ENCODE measurements at regions not wholly inside any gene's neighbourhood (a gene's known extent, or its start where the extent isn't known, plus 50 kb on each side); places are given as distances from the start of the nearest gene placed in this dataset.

- H3K27me3 ChIP-seq (ENCODE audit: control insufficient read depth, insufficient read depth, low read length), result peaks cover 67% of the 10 kb centered on the region
- no peak overlapping the region for H3K27ac ChIP-seq (ENCODE audit: insufficient read depth, low read length)
- H2AFZ ChIP-seq (replicated peaks; ENCODE audit: low read length, poor library complexity), result no peak overlapping the region
- H4K20me1 ChIP-seq (ENCODE audit: insufficient read depth, low read length), result no peaks in the 10 kb centered on the region
- H4K91ac ChIP-seq (ENCODE audit: insufficient read depth, low read depth, low read length), result no peak overlapping the region
- no peak overlapping the region for H2AK5ac ChIP-seq (ENCODE audit: low read depth, low read length)
- H3K4me3 ChIP-seq (ENCODE audit: insufficient read depth, low read depth, low read length), result no peak overlapping the region
- H3K4me2 ChIP-seq (ENCODE audit: low read depth, low read length), result no peak overlapping the region
- TF ChIP-seq ELK1 (IDR thresholded peaks at IDR 0.05; ENCODE audit: borderline replicate concordance, low read depth, low read length) (no peak), USF2 (IDR thresholded peaks at IDR 0.05; ENCODE audit: low read depth, low read length) (no peak), CEBPB (IDR thresholded peaks at IDR 0.05; ENCODE audit: low read depth, low read length) (no peak), MXI1 (IDR thresholded peaks at IDR 0.05; ENCODE audit: borderline replicate concordance, low read depth, low read length) (no peak), CTCF (conservative IDR thresholded peaks at IDR 0.05; ENCODE audit: low read depth, low read length) (no peak), SMC3 (IDR thresholded peaks at IDR 0.05; ENCODE audit: low read depth, low read length) (no peak), CHD1 (IDR thresholded peaks at IDR 0.05; ENCODE audit: low read depth, low read length) (no peak), MAFK (IDR thresholded peaks at IDR 0.05; ENCODE audit: low read depth, low read length) (no peak), FOS (IDR thresholded peaks at IDR 0.05; ENCODE audit: low read depth, low read length) (no peak), BHLHE40 (IDR thresholded peaks at IDR 0.05; ENCODE audit: low read depth, low read length) (no peak)
- H2BK15ac ChIP-seq (ENCODE audit: low read depth, low read length), result no peak overlapping the region
- dilution Hi-C loops (cut with HindIII; ENCODE audit: low sequenced_read_pairs, unreplicated experiment), result no loop called here
- no peak overlapping the region for H3K23ac ChIP-seq (ENCODE audit: low read depth, low read length)
- H3K18ac ChIP-seq (ENCODE audit: low read depth, low read length), result no peak overlapping the region
- BruUV-seq (replicated peaks), result no TSS peak
- no peak overlapping the region for H3K14ac ChIP-seq (replicated peaks; ENCODE audit: low read depth, low read length)
- H2BK120ac ChIP-seq (ENCODE audit: low read depth, low read length), result no peak overlapping the region
- no peaks in the 10 kb centered on the region for H3K4me1 ChIP-seq (ENCODE audit: control insufficient read depth, insufficient read depth, low read length)
- in situ Hi-C loops (cut with MboI; ENCODE audit: low sequenced_read_pairs), result no loop called here
- no peak for ATAC-seq (ENCODE audit: low read depth)
- H3K79me1 ChIP-seq (ENCODE audit: low read depth in 1 of 2, low read length in 2 of 2), result no peaks in the 10 kb centered on the region
- WGBS, 2 experiments (ENCODE audit: extremely low coverage in 2 of 2, insufficient read length in 1 of 2), result no CpG with 5 or more reads among the region's 6 CpGs
- ChIA-PET CTCF (no interaction called here), POLR2A (ENCODE audit: unreplicated experiment) (no interaction called here)
- DNase-seq, result no peak
- H3K9ac ChIP-seq (ENCODE audit: low read depth, low read length), result no peak overlapping the region
- intact Hi-C loops (cut with micrococcal nuclease), result no loop called here
- no peaks in the 10 kb centered on the region for H3K9me1 ChIP-seq (ENCODE audit: insufficient read depth, low read length)
- H4K5ac ChIP-seq (ENCODE audit: low read depth, low read length), result no peak overlapping the region
- no peak overlapping the region for H3K4ac ChIP-seq (ENCODE audit: low read depth, low read length)
- no peak overlapping the region for H3K56ac ChIP-seq (ENCODE audit: extremely low read depth, insufficient read depth, low read length)
- no peak overlapping the region for H2BK20ac ChIP-seq (ENCODE audit: low read depth, low read length)
- no peak overlapping the region for H2BK5ac ChIP-seq (ENCODE audit: low read depth, low read length, poor library complexity, severe bottlenecking)
- H3K36me3 ChIP-seq (ENCODE audit: control insufficient read depth, insufficient read depth, low read length), result no peaks in the 10 kb centered on the region
- H2AK9ac ChIP-seq (replicated peaks; ENCODE audit: low read depth, low read length, poor library complexity), result no peak overlapping the region
- no peak overlapping the region for H4K8ac ChIP-seq (ENCODE audit: low read depth in 2 of 2, low read length in 2 of 2)
- H3K9me3 ChIP-seq (ENCODE audit: control insufficient read depth, insufficient read depth, low read length), result no peaks in the 10 kb centered on the region
Observed at GRCh38 chr20:51162015-51162414, 139.1 kb upstream of the KCNG1 start.

Data from IMR-90 (cell line).